Ishikawa (cell line): ENCODE measurements at regions not wholly inside any gene's neighbourhood (a gene's known extent, or its start where the extent isn't known, plus 50 kb on each side); places are given as distances from the start of the nearest gene placed in this dataset.
A peak's percentile ranks its signal among the peaks of the same experiment; 100 is the strongest.

Experiments
- CEBPB ChIP-seq: IDR thresholded peaks from 2 replicates; pipeline ENCODE4 v1.6.1; 2012
- CREB1 ChIP-seq: IDR thresholded peaks from 2 replicates; pipeline ENCODE4 v1.6.1; 2012; ENCODE audit warnings: low read depth
- EGR1 ChIP-seq: IDR thresholded peaks from 2 replicates; pipeline ENCODE4 v1.6.1; 2012
- EP300 ChIP-seq: IDR thresholded peaks from 2 replicates; pipeline ENCODE4 v1.6.1; 2012; ENCODE audit warnings: borderline replicate concordance
- FOXM1 ChIP-seq: IDR thresholded peaks from 2 replicates; pipeline ENCODE4 v1.6.1; 2012; ENCODE audit warnings: low read depth, borderline replicate concordance
- MAX ChIP-seq: IDR thresholded peaks from 2 replicates; pipeline ENCODE4 v1.6.1; 2012
- NFIC ChIP-seq: IDR thresholded peaks from 2 replicates; pipeline ENCODE4 v1.6.1; 2012
- RAD21 ChIP-seq: IDR thresholded peaks from 2 replicates; pipeline ENCODE4 v1.6.1; 2012; ENCODE audit warnings: low read depth
- REST ChIP-seq: IDR thresholded peaks from 2 replicates; pipeline ENCODE4 v1.6.1; 2012; ENCODE audit warnings: low read depth, mild to moderate bottlenecking
- TAF1 ChIP-seq: IDR thresholded peaks from 2 replicates; pipeline ENCODE4 v1.6.1; 2012; ENCODE audit warnings: low read depth, mild to moderate bottlenecking
- TCF12 ChIP-seq: IDR thresholded peaks from 2 replicates; pipeline ENCODE4 v1.6.1; 2012; ENCODE audit warnings: low read depth
- TEAD4 ChIP-seq: IDR thresholded peaks from 2 replicates; pipeline ENCODE4 v1.6.1; 2012
- USF1 ChIP-seq: IDR thresholded peaks from 2 replicates; pipeline ENCODE4 v1.6.1; 2012
- YY1 ChIP-seq: IDR thresholded peaks from 2 replicates; pipeline ENCODE4 v1.6.1; 2012; ENCODE audit warnings: low read depth
- ZBTB7A ChIP-seq: IDR thresholded peaks from 2 replicates; pipeline ENCODE4 v1.6.1; 2012; ENCODE audit warnings: low read depth

- no peak for TF ChIP-seq CEBPB
- TF ChIP-seq FOXM1 = no peak
- no peak for TF ChIP-seq USF1
- no peak for TF ChIP-seq TEAD4
- no peak for TF ChIP-seq MAX
- no peak for TF ChIP-seq RAD21
- TF ChIP-seq EGR1 = no peak
- no peak for TF ChIP-seq TCF12
- no peak for TF ChIP-seq YY1
- TF ChIP-seq NFIC = no peak
- TF ChIP-seq REST = no peak
- TF ChIP-seq TAF1 = no peak
- TF ChIP-seq ZBTB7A = no peak
- TF ChIP-seq CREB1 = no peak
- TF ChIP-seq EP300 = no peak
Measured at GRCh38 chr16:85535352-85536072, 77.6 kb upstream of the GSE1 start.

- TF ChIP-seq NFIC (peak; percentile 37; the same call in 1 of the 2 replicates), MAX (no peak)
Measured at GRCh38 chr16:85536073-85536410, 77.1 kb upstream of the GSE1 start.

GRCh38 chr16:85536411-85537330 is 76.5 kb upstream of the GSE1 start:
- no peak for TF ChIP-seq YY1
- TF ChIP-seq TAF1 = no peak
- no peak for TF ChIP-seq RAD21
- no peak for TF ChIP-seq FOXM1
- no peak for TF ChIP-seq CEBPB

GRCh38 chr16:85537331-85537788 is 75.8 kb upstream of the GSE1 start:
- no peak for TF ChIP-seq CREB1
- no peak for TF ChIP-seq ZBTB7A
- TF ChIP-seq NFIC = no peak
- no peak for TF ChIP-seq MAX
- no peak for TF ChIP-seq CEBPB
- TF ChIP-seq REST = no peak

- no peak for TF ChIP-seq CEBPB
- TF ChIP-seq TCF12 = no peak
- no peak for TF ChIP-seq USF1
- no peak for TF ChIP-seq CREB1
- TF ChIP-seq YY1 = no peak
Measured at GRCh38 chr16:85537795-85538401, 75.2 kb upstream of the GSE1 start.

GRCh38 chr16:85539084-85539483 is 74.0 kb upstream of the GSE1 start:
- TF ChIP-seq REST (no peak), FOXM1 (no peak), MAX (no peak), EGR1 (no peak), TCF12 (no peak), CREB1 (no peak), TEAD4 (no peak), NFIC (no peak), USF1 (no peak), CEBPB (no peak), RAD21 (no peak), ZBTB7A (no peak), TAF1 (no peak), YY1 (no peak), EP300 (no peak)
